ENCODE measurements at regions not wholly inside any gene's neighbourhood (a gene's known extent, or its start where the extent isn't known, plus 50 kb on each side); places are given as distances from the start of the nearest gene placed in this dataset.
"Not testable (repeated sequence)": the region's sequence is repeated elsewhere in the genome, so short reads cannot be mapped to it uniquely, and the experiment has no call there.

DNA sequence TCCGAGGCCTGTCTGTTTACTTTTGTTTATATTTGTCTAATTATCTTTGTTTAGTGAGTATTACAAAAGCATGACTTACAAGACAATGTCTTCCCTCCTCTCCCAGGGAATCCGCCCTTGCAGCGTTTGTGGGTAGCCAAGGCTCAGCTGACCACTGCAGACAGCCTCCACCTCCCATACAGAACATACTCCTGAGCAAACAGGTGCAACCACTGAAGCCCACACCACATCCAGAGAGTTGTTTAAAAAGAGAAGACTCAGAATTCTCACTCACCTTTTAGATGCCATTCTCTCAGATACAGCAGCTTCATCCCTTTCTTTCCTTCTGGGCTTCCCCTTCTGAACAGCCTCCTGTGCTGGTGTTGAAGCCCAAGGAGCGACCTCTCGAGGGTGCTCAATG, 103.5 kb upstream of the TMPRSS2 start:
- no peaks in the 10 kb centered on the region for H3K9me2 ChIP-seq
- H3K9ac ChIP-seq: no peak overlapping the region

DNA sequence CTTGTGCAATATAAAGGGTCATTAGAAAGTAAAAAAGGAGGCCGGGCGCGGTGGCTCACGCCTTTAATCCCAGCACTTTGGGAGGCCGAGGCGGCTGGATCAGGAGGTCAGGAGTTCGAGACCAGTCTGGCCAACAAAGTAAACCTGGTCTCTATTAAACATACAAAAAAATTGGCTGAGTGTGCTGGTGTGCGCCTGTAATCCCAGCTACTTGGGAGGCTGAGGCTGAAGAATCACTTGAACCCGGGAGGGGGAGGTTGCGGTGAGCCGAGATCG, 102.8 kb upstream of the TMPRSS2 start:
- H3K9me2 ChIP-seq; DNase-seq; H3K27ac ChIP-seq (ENCODE audit: low read depth in 2 of 2, low read length in 1 of 2); H3K36me3 ChIP-seq (replicated peaks in 1 of 2; ENCODE audit: control insufficient read depth in 1 of 2, insufficient read depth in 2 of 2, low read length in 1 of 2); H3K4me2 ChIP-seq; H3K9me3 ChIP-seq; H4K20me1 ChIP-seq (ENCODE audit: insufficient read depth); H3K27me3 ChIP-seq (ENCODE audit: insufficient read depth); POLR2A ChIA-PET; H2AFZ ChIP-seq (ENCODE audit: low read depth); H3K4me3 ChIP-seq (ENCODE audit: low read depth in 2 of 2, low read length in 1 of 2); H3K79me2 ChIP-seq (ENCODE audit: insufficient read depth); H3K9ac ChIP-seq: not testable (repeated sequence)
- WGBS (ENCODE audit: low lambda C conversion rate): 83% methylated on average over 12 of the region's 12 CpGs
- H3F3A ChIP-seq (replicated peaks; ENCODE audit: insufficient read depth): peaks cover 12% of the 10 kb centered on the region
- CTCF ChIA-PET: interaction anchor here (1.2 to 6.1 kb wide), 4 partner anchors 21 to 212 kb away, joined by 3 to 75 read pairs (median 4); no protein-coding TSS in a partner anchor
- peaks cover 6 to 15% of the 10 kb centered on the region in 2 experiments; a peak in 3 of 4 replicates for H3K4me1 ChIP-seq (ENCODE audit: control insufficient read depth in 1 of 2, insufficient read depth in 2 of 2, low read depth in 1 of 2, low read length in 1 of 2)

More for the DNA sequence above, 103.5 kb upstream of the TMPRSS2 start:
- Histone ChIP-seq H3K27ac (ENCODE audit: low read depth in 2 of 2, low read length in 1 of 2) (no peak overlapping the region), H2AFZ (ENCODE audit: low read depth) (no peak overlapping the region), H3K79me2 (ENCODE audit: insufficient read depth) (no peaks in the 10 kb centered on the region), H3F3A (replicated peaks; ENCODE audit: insufficient read depth) (peaks cover 19% of the 10 kb centered on the region), H3K36me3 (replicated peaks in 1 of 2; ENCODE audit: control insufficient read depth in 1 of 2, insufficient read depth in 2 of 2, low read length in 1 of 2) (no peaks in the 10 kb centered on the region), H3K4me3 (ENCODE audit: low read depth in 2 of 2, low read length in 1 of 2) (no peak overlapping the region), H3K4me1 (ENCODE audit: control insufficient read depth in 1 of 2, insufficient read depth in 2 of 2, low read depth in 1 of 2, low read length in 1 of 2) (peaks cover 7 to 16% of the 10 kb centered on the region in 2 experiments; a peak in 3 of 4 replicates), H3K27me3 (ENCODE audit: insufficient read depth) (no peaks in the 10 kb centered on the region), H3K4me2 (no peak overlapping the region), H3K9me3 (no peaks in the 10 kb centered on the region), H4K20me1 (ENCODE audit: insufficient read depth) (no peaks in the 10 kb centered on the region)
- 73% methylated on average over 5 of the region's 5 CpGs for WGBS (ENCODE audit: low lambda C conversion rate)
- ChIA-PET POLR2A (no interaction called here), CTCF (interaction anchor here (1.1 to 6.1 kb wide), 8 partner anchors 9 to 506 kb away, joined by 3 to 75 read pairs (median 6); no protein-coding TSS in a partner anchor)
- no peak for DNase-seq
- no peak for TF ChIP-seq RCOR1 (IDR thresholded peaks at IDR 0.05; ENCODE audit: low read length)
- TF ChIP-seq NRF1 (IDR thresholded peaks at IDR 0.05; ENCODE audit: low read depth, low read length): no peak
- no peak for TF ChIP-seq RXRA (IDR thresholded peaks at IDR 0.05; ENCODE audit: borderline replicate concordance, low read depth)
- TF ChIP-seq MXI1 (IDR thresholded peaks at IDR 0.05; ENCODE audit: low read depth, low read length): no peak
- TF ChIP-seq, protein P1, sequence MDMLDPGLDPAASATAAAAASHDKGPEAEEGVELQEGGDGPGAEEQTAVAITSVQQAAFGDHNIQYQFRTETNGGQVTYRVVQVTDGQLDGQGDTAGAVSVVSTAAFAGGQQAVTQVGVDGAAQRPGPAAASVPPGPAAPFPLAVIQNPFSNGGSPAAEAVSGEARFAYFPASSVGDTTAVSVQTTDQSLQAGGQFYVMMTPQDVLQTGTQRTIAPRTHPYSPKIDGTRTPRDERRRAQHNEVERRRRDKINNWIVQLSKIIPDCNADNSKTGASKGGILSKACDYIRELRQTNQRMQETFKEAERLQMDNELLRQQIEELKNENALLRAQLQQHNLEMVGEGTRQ (IDR thresholded peaks at IDR 0.05; ENCODE audit: borderline replicate concordance, low read depth, low read length): no peak
- TF ChIP-seq FOXM1 (IDR thresholded peaks at IDR 0.05; ENCODE audit: low read depth): no peak
- no peak for TF ChIP-seq TCF12 (IDR thresholded peaks at IDR 0.05)
- no peak for TF ChIP-seq SIN3A (IDR thresholded peaks at IDR 0.05; ENCODE audit: borderline replicate concordance, low read depth, low read length)
- no peak for TF ChIP-seq YY1 (IDR thresholded peaks at IDR 0.05; ENCODE audit: low read depth)
- TF ChIP-seq, protein P2, sequence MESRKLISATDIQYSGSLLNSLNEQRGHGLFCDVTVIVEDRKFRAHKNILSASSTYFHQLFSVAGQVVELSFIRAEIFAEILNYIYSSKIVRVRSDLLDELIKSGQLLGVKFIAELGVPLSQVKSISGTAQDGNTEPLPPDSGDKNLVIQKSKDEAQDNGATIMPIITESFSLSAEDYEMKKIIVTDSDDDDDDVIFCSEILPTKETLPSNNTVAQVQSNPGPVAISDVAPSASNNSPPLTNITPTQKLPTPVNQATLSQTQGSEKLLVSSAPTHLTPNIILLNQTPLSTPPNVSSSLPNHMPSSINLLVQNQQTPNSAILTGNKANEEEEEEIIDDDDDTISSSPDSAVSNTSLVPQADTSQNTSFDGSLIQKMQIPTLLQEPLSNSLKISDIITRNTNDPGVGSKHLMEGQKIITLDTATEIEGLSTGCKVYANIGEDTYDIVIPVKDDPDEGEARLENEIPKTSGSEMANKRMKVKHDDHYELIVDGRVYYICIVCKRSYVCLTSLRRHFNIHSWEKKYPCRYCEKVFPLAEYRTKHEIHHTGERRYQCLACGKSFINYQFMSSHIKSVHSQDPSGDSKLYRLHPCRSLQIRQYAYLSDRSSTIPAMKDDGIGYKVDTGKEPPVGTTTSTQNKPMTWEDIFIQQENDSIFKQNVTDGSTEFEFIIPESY (IDR thresholded peaks at IDR 0.05; ENCODE audit: borderline replicate concordance, low read depth): no peak
- TF ChIP-seq CHD2 (IDR thresholded peaks at IDR 0.05; ENCODE audit: low read length, partially characterized antibody): no peak
- no peak for TF ChIP-seq NFIC (IDR thresholded peaks at IDR 0.05; ENCODE audit: borderline replicate concordance)
- TF ChIP-seq, protein P3, sequence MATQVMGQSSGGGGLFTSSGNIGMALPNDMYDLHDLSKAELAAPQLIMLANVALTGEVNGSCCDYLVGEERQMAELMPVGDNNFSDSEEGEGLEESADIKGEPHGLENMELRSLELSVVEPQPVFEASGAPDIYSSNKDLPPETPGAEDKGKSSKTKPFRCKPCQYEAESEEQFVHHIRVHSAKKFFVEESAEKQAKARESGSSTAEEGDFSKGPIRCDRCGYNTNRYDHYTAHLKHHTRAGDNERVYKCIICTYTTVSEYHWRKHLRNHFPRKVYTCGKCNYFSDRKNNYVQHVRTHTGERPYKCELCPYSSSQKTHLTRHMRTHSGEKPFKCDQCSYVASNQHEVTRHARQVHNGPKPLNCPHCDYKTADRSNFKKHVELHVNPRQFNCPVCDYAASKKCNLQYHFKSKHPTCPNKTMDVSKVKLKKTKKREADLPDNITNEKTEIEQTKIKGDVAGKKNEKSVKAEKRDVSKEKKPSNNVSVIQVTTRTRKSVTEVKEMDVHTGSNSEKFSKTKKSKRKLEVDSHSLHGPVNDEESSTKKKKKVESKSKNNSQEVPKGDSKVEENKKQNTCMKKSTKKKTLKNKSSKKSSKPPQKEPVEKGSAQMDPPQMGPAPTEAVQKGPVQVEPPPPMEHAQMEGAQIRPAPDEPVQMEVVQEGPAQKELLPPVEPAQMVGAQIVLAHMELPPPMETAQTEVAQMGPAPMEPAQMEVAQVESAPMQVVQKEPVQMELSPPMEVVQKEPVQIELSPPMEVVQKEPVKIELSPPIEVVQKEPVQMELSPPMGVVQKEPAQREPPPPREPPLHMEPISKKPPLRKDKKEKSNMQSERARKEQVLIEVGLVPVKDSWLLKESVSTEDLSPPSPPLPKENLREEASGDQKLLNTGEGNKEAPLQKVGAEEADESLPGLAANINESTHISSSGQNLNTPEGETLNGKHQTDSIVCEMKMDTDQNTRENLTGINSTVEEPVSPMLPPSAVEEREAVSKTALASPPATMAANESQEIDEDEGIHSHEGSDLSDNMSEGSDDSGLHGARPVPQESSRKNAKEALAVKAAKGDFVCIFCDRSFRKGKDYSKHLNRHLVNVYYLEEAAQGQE (IDR thresholded peaks at IDR 0.05; ENCODE audit: low read depth, low read length): no peak
- TF ChIP-seq TEAD4 (IDR thresholded peaks at IDR 0.05; ENCODE audit: borderline replicate concordance, insufficient read depth): no peak
- TF ChIP-seq FOSL2 (IDR thresholded peaks at IDR 0.05; ENCODE audit: borderline replicate concordance, low read depth): no peak
- TF ChIP-seq, protein P4, sequence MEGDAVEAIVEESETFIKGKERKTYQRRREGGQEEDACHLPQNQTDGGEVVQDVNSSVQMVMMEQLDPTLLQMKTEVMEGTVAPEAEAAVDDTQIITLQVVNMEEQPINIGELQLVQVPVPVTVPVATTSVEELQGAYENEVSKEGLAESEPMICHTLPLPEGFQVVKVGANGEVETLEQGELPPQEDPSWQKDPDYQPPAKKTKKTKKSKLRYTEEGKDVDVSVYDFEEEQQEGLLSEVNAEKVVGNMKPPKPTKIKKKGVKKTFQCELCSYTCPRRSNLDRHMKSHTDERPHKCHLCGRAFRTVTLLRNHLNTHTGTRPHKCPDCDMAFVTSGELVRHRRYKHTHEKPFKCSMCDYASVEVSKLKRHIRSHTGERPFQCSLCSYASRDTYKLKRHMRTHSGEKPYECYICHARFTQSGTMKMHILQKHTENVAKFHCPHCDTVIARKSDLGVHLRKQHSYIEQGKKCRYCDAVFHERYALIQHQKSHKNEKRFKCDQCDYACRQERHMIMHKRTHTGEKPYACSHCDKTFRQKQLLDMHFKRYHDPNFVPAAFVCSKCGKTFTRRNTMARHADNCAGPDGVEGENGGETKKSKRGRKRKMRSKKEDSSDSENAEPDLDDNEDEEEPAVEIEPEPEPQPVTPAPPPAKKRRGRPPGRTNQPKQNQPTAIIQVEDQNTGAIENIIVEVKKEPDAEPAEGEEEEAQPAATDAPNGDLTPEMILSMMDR (IDR thresholded peaks at IDR 0.05): no peak
- no peak for TF ChIP-seq EZH2phosphoT487 (IDR thresholded peaks at IDR 0.05; ENCODE audit: borderline replicate concordance, low read depth)

All from SK-N-SH (cell line).